ENCODE measurements at regions not wholly inside any gene's neighbourhood (a gene's known extent, or its start where the extent isn't known, plus 50 kb on each side); places are given as distances from the start of the nearest gene placed in this dataset.

GRCh38 chr18:1252534-1252933 lies 347.9 kb downstream of the ADCYAP1 start:
- H3K36me3 ChIP-seq (ENCODE audit: low read depth) = no peaks in the 10 kb centered on the region
- no peaks in the 10 kb centered on the region for H3K27me3 ChIP-seq (ENCODE audit: insufficient read depth, poor library complexity, severe bottlenecking)
- no peaks in the 10 kb centered on the region for H3K4me1 ChIP-seq (ENCODE audit: insufficient read depth, poor library complexity, severe bottlenecking)
- no peak for ATAC-seq (ENCODE audit: low read depth)
- no peaks in the 10 kb centered on the region for H3K9me3 ChIP-seq (ENCODE audit: severe bottlenecking)
- no peak for TF ChIP-seq CTCF (IDR thresholded peaks at IDR 0.05; ENCODE audit: poor library complexity, severe bottlenecking)
- no peak for DNase-seq (ENCODE audit: low spot score)
- H3K4me3 ChIP-seq (ENCODE audit: severe bottlenecking) = no peak overlapping the region
- H3K27ac ChIP-seq (ENCODE audit: poor library complexity, severe bottlenecking) = no peak overlapping the region

- no peaks in the 10 kb centered on the region for H3K9me3 ChIP-seq (ENCODE audit: severe bottlenecking)
- H3K27me3 ChIP-seq (ENCODE audit: insufficient read depth, poor library complexity, severe bottlenecking) = no peaks in the 10 kb centered on the region
- H3K36me3 ChIP-seq (ENCODE audit: low read depth) = no peaks in the 10 kb centered on the region
- ATAC-seq (ENCODE audit: low read depth) (no peak), DNase-seq (ENCODE audit: low spot score) (no peak)
- no peak overlapping the region for H3K4me3 ChIP-seq (ENCODE audit: severe bottlenecking)
- H3K27ac ChIP-seq (ENCODE audit: poor library complexity, severe bottlenecking) = no peak overlapping the region
- no peak for TF ChIP-seq CTCF (IDR thresholded peaks at IDR 0.05; ENCODE audit: poor library complexity, severe bottlenecking)
- H3K4me1 ChIP-seq (ENCODE audit: insufficient read depth, poor library complexity, severe bottlenecking) = no peaks in the 10 kb centered on the region
Measured at GRCh38 chr18:1252936-1253335, 348.3 kb downstream of the ADCYAP1 start.

- Histone ChIP-seq H3K4me1 (ENCODE audit: insufficient read depth, poor library complexity, severe bottlenecking) (no peaks in the 10 kb centered on the region), H3K4me3 (ENCODE audit: severe bottlenecking) (no peak overlapping the region), H3K36me3 (ENCODE audit: low read depth) (no peaks in the 10 kb centered on the region), H3K27ac (ENCODE audit: poor library complexity, severe bottlenecking) (no peak overlapping the region), H3K27me3 (ENCODE audit: insufficient read depth, poor library complexity, severe bottlenecking) (no peaks in the 10 kb centered on the region), H3K9me3 (ENCODE audit: severe bottlenecking) (no peaks in the 10 kb centered on the region)
- ATAC-seq (ENCODE audit: low read depth) = no peak
- TF ChIP-seq CTCF (IDR thresholded peaks at IDR 0.05; ENCODE audit: poor library complexity, severe bottlenecking) = no peak
- DNase-seq (ENCODE audit: low spot score) = no peak
Measured at GRCh38 chr18:1253827-1254226, 349.2 kb downstream of the ADCYAP1 start.

- no peak for ATAC-seq (ENCODE audit: low read depth)
- Histone ChIP-seq H3K4me1 (ENCODE audit: insufficient read depth, poor library complexity, severe bottlenecking) (no peaks in the 10 kb centered on the region), H3K9me3 (ENCODE audit: severe bottlenecking) (no peaks in the 10 kb centered on the region), H3K36me3 (ENCODE audit: low read depth) (no peaks in the 10 kb centered on the region), H3K4me3 (ENCODE audit: severe bottlenecking) (no peak overlapping the region), H3K27ac (ENCODE audit: poor library complexity, severe bottlenecking) (no peak overlapping the region), H3K27me3 (ENCODE audit: insufficient read depth, poor library complexity, severe bottlenecking) (no peaks in the 10 kb centered on the region)
- no peak for TF ChIP-seq CTCF (IDR thresholded peaks at IDR 0.05; ENCODE audit: poor library complexity, severe bottlenecking)
- DNase-seq (ENCODE audit: low spot score) = no peak
Measured at GRCh38 chr18:1261054-1261453, 356.4 kb downstream of the ADCYAP1 start.

GRCh38 chr18:1267021-1267420 lies 362.4 kb downstream of the ADCYAP1 start:
- DNase-seq (ENCODE audit: low spot score) (no peak), ATAC-seq (ENCODE audit: low read depth) (no peak)
- Histone ChIP-seq H3K4me3 (ENCODE audit: severe bottlenecking) (no peak overlapping the region), H3K27ac (ENCODE audit: poor library complexity, severe bottlenecking) (no peak overlapping the region), H3K9me3 (ENCODE audit: severe bottlenecking) (no peaks in the 10 kb centered on the region), H3K27me3 (ENCODE audit: insufficient read depth, poor library complexity, severe bottlenecking) (no peaks in the 10 kb centered on the region), H3K36me3 (ENCODE audit: low read depth) (no peaks in the 10 kb centered on the region), H3K4me1 (ENCODE audit: insufficient read depth, poor library complexity, severe bottlenecking) (no peaks in the 10 kb centered on the region)
- TF ChIP-seq CTCF (IDR thresholded peaks at IDR 0.05; ENCODE audit: poor library complexity, severe bottlenecking) = no peak
